KMS-11 (cell line): ENCODE measurements at regions not wholly inside any gene's neighbourhood (a gene's known extent, or its start where the extent isn't known, plus 50 kb on each side); places are given as distances from the start of the nearest gene placed in this dataset.

Source experiments
- H2AFZ ChIP-seq: fragments of 200-600 bp; sonication (generic); 2 replicates; pipeline ENCODE4 v1.6.1; 2016; ENCODE audit warnings: antibody characterized with exemption, mixed run types, low read depth
- H3K27ac ChIP-seq: fragments of 200-600 bp; sonication (generic); 2 replicates; pipeline ENCODE4 v1.6.1; 2016; ENCODE audit warnings: mild to moderate bottlenecking, mixed run types
- H3K27me3 ChIP-seq: fragments of 200-600 bp; sonication (generic); 2 replicates; pipeline ENCODE4 v1.6.1; 2017; ENCODE audit warnings: mild to moderate bottlenecking, low read depth, mixed run types, moderate library complexity; ENCODE audit not compliant: insufficient read depth
- H3K36me3 ChIP-seq: fragments of 200-600 bp; sonication (generic); 2 replicates; pipeline ENCODE4 v1.6.1; 2017; ENCODE audit warnings: mild to moderate bottlenecking, mixed run types; ENCODE audit not compliant: insufficient read depth
- H3K4me1 ChIP-seq: fragments of 200-600 bp; sonication (generic); 2 replicates; pipeline ENCODE4 v1.6.1; 2016; ENCODE audit warnings: mild to moderate bottlenecking, low read depth, mixed run types; ENCODE audit not compliant: poor library complexity, severe bottlenecking
- H3K4me2 ChIP-seq: fragments of 200-600 bp; sonication (generic); 2 replicates; pipeline ENCODE4 v1.7.0; 2016; ENCODE audit warnings: mild to moderate bottlenecking, mixed run types
- H3K4me3 ChIP-seq: fragments of 200-600 bp; sonication (generic); IDR thresholded peaks from 2 replicates; pipeline ENCODE4 v1.6.1; 2017; ENCODE audit warnings: low read depth, low read length, mixed read lengths; ENCODE audit not compliant: insufficient read depth
- H3K79me2 ChIP-seq: fragments of 200-600 bp; sonication (generic); 2 replicates; pipeline ENCODE4 v1.6.1; 2016; ENCODE audit warnings: low read depth, mixed run types; ENCODE audit not compliant: insufficient read depth
- H3K9ac ChIP-seq: fragments of 200-600 bp; sonication (generic); 2 replicates; pipeline ENCODE4 v1.6.1; 2016; ENCODE audit warnings: mild to moderate bottlenecking, mixed run types
- H4K20me1 ChIP-seq: fragments of 200-600 bp; sonication (generic); 2 replicates; pipeline ENCODE4 v1.6.1; 2016; ENCODE audit warnings: mild to moderate bottlenecking, mixed run types; ENCODE audit not compliant: insufficient read depth
- TF ChIP-seq, protein P1 (sequence below): fragments of 200-600 bp; sonication (generic); conservative IDR thresholded peaks from 2 replicates; pipeline ENCODE4 v1.6.1; 2017; ENCODE audit warnings: low read depth, mild to moderate bottlenecking, antibody characterized with exemption, low read length, moderate library complexity, mixed read lengths

DNA sequence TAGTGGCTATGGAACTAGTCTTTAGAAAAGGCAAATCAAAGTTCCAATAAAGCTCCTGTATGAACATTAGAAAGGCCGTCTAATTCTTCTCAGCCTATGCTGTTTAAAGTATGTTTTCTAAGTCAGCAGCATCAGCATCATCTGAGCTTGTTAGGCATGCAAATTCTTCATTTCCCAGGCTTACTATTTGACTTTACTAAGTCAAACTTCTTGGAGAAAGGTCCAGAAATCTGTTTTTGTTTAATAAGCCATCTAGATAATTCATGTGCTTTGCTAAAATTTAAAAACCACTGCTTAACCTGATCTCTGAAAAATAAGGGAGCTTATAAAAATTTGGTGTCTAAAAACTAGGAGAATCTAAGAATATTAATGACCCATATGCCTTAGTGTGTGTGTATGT lies 200.2 kb upstream of the SGCD start:
- no peak overlapping the region for H3K4me2 ChIP-seq
- H3K9ac ChIP-seq = no peak overlapping the region
- no peak overlapping the region for H2AFZ ChIP-seq
- no peaks in the 10 kb centered on the region for H3K36me3 ChIP-seq
- H3K79me2 ChIP-seq = no peaks in the 10 kb centered on the region
- H3K27me3 ChIP-seq = no peaks in the 10 kb centered on the region
- no peak overlapping the region for H3K27ac ChIP-seq
- TF ChIP-seq, protein P1, sequence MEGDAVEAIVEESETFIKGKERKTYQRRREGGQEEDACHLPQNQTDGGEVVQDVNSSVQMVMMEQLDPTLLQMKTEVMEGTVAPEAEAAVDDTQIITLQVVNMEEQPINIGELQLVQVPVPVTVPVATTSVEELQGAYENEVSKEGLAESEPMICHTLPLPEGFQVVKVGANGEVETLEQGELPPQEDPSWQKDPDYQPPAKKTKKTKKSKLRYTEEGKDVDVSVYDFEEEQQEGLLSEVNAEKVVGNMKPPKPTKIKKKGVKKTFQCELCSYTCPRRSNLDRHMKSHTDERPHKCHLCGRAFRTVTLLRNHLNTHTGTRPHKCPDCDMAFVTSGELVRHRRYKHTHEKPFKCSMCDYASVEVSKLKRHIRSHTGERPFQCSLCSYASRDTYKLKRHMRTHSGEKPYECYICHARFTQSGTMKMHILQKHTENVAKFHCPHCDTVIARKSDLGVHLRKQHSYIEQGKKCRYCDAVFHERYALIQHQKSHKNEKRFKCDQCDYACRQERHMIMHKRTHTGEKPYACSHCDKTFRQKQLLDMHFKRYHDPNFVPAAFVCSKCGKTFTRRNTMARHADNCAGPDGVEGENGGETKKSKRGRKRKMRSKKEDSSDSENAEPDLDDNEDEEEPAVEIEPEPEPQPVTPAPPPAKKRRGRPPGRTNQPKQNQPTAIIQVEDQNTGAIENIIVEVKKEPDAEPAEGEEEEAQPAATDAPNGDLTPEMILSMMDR = no peak
- H3K4me1 ChIP-seq = no peaks in the 10 kb centered on the region
- H3K4me3 ChIP-seq = no peak overlapping the region
- no peaks in the 10 kb centered on the region for H4K20me1 ChIP-seq

DNA sequence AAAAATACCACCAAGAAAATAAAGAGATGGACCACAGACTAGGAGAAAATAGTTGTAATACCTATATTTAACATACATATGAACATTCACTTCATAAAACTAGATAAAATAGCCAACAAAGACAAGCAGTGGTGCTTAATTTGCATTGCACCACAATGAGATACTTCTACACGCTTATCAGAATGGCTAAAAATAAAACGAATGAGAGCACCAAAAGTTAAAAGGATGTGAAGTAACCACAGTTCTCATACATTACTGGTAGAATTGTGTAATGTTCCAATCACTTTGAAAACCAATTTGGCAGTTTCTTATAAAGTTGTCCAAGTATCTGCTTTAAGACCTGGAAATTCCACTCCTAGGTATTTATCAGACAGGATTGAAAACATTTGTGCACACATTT lies 198.9 kb upstream of the SGCD start:
- Histone ChIP-seq H3K27me3 (no peaks in the 10 kb centered on the region), H3K36me3 (no peaks in the 10 kb centered on the region), H2AFZ (no peak overlapping the region), H4K20me1 (no peaks in the 10 kb centered on the region), H3K27ac (no peak overlapping the region), H3K9ac (no peak overlapping the region), H3K4me2 (no peak overlapping the region), H3K4me3 (no peak overlapping the region), H3K4me1 (no peaks in the 10 kb centered on the region), H3K79me2 (no peaks in the 10 kb centered on the region)
- TF ChIP-seq, protein P1 = no peak

DNA sequence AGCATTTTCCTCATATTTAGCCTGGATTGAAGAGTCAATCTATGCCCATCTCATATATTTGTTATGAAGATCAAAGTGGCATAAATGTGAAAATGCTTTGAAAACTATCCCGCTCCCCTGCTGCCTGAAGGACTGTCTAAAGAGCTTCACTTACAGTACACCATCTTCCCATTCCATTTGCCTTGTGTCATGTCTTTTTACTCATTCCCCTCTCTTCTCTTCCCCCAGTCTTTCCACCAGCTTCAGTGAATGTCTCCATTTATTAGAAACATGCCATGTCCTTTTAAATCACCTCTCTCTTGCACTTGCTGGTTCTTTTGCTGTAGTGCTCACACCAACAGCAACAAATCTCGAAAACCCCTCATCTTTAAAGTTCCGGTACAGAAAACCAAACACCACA lies 192.7 kb upstream of the SGCD start:
- Histone ChIP-seq H3K4me2 (no peak overlapping the region), H3K4me3 (no peak overlapping the region), H4K20me1 (no peaks in the 10 kb centered on the region), H3K27ac (no peak overlapping the region), H2AFZ (no peak overlapping the region), H3K4me1 (no peaks in the 10 kb centered on the region), H3K9ac (no peak overlapping the region), H3K27me3 (no peaks in the 10 kb centered on the region), H3K36me3 (no peaks in the 10 kb centered on the region), H3K79me2 (no peaks in the 10 kb centered on the region)
- TF ChIP-seq, protein P1 = no peak

DNA sequence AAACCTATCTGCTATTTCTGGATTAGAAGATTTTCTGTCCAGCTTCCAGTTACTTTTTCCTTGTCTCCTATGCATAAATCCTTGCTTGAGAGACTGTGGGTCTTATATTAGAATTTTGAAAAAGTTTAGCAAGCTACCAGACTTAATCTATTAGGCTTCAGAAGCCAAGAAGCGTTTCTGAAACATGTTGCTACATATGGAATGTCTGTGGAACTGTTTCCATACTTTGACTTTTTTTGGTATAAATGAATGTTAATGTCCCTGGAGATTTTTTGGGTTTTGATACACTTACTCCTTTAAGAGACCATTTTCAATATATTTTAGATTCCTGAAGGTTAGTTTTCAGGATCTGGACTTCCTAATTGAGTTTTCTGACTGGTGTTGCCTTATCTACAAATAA lies 191.4 kb upstream of the SGCD start:
- no peaks in the 10 kb centered on the region for H4K20me1 ChIP-seq
- H2AFZ ChIP-seq = no peak overlapping the region
- H3K9ac ChIP-seq = no peak overlapping the region
- no peaks in the 10 kb centered on the region for H3K79me2 ChIP-seq
- H3K36me3 ChIP-seq = no peaks in the 10 kb centered on the region
- H3K4me1 ChIP-seq = no peaks in the 10 kb centered on the region
- H3K27ac ChIP-seq = no peak overlapping the region
- H3K4me2 ChIP-seq = no peak overlapping the region
- TF ChIP-seq, protein P1 = no peak
- H3K27me3 ChIP-seq = no peaks in the 10 kb centered on the region
- H3K4me3 ChIP-seq = no peak overlapping the region
